ENCODE measurements at regions not wholly inside any gene's neighbourhood (a gene's known extent, or its start where the extent isn't known, plus 50 kb on each side); places are given as distances from the start of the nearest gene placed in this dataset.

DNA sequence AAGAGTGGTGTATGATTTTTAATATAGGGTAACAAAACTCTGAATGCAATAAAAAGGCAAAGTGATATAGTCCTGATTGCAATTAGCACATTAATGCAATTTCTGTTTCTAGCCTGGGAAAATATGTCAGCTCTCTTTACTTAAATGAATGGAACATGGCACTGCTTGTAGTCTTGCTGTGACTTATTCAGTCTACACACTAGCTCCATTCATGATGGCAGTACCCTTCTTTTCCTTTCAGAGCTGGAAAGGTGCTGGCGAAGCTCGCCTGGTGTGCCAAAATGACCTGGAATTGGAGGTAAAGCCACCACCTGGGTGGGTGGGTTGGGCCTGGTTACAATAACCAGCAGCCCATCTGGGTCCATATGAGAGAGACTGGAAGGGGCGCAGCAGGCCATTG, 85.3 kb downstream of the ZNF365 start:
- TF ChIP-seq, protein P1, sequence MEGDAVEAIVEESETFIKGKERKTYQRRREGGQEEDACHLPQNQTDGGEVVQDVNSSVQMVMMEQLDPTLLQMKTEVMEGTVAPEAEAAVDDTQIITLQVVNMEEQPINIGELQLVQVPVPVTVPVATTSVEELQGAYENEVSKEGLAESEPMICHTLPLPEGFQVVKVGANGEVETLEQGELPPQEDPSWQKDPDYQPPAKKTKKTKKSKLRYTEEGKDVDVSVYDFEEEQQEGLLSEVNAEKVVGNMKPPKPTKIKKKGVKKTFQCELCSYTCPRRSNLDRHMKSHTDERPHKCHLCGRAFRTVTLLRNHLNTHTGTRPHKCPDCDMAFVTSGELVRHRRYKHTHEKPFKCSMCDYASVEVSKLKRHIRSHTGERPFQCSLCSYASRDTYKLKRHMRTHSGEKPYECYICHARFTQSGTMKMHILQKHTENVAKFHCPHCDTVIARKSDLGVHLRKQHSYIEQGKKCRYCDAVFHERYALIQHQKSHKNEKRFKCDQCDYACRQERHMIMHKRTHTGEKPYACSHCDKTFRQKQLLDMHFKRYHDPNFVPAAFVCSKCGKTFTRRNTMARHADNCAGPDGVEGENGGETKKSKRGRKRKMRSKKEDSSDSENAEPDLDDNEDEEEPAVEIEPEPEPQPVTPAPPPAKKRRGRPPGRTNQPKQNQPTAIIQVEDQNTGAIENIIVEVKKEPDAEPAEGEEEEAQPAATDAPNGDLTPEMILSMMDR (IDR thresholded peaks at IDR 0.05 in 8 of 11, conservative IDR thresholded peaks at IDR 0.05 in 3 of 11) = no peak
- no peak for TF ChIP-seq POLR2A (IDR thresholded peaks at IDR 0.05)
- no peak for TF ChIP-seq POLR2AphosphoS5 (IDR thresholded peaks at IDR 0.05)

Data from spleen (tissue), 7 donors.